ENCODE measurements at regions not wholly inside any gene's neighbourhood (a gene's known extent, or its start where the extent isn't known, plus 50 kb on each side); places are given as distances from the start of the nearest gene placed in this dataset.

DNA sequence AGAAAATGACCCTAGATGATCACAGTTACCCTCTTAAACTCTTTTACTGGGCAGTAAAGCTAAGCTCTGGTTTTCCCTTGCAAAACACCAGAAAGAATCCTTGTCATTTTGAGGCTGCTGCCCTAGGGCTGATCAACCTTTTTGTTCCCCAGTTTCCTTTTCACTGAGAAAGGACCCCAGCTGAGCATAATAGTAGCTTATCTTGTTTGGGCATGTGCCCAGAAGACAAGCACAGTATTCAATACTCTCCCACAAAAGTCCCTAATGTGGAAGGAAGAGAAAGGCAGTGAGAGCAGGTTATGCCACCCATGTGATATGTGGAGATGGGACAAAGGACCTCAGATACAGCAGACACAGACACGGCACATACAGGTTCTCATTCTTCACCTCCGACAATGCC lies 332.6 kb upstream of the TMPO start:
- Histone ChIP-seq H3K36me3 (ENCODE audit: control insufficient read depth, insufficient read depth, low read length) (no peaks in the 10 kb centered on the region), H3K4me3 (ENCODE audit: insufficient read depth, low read depth, low read length, poor library complexity, severe bottlenecking) (no peak overlapping the region), H3K27ac (ENCODE audit: insufficient read depth, low read length, poor library complexity, severe bottlenecking) (no peak overlapping the region), H3K27me3 (replicated peaks; ENCODE audit: control insufficient read depth, insufficient read depth, low read length, poor library complexity, severe bottlenecking) (peaks cover 3% of the 10 kb centered on the region), H3K9me3 (ENCODE audit: control insufficient read depth, low read length) (no peaks in the 10 kb centered on the region), H3K4me1 (ENCODE audit: control insufficient read depth, insufficient read depth, low read length, poor library complexity, severe bottlenecking) (no peaks in the 10 kb centered on the region)
- no peak for DNase-seq

- H3K4me3 ChIP-seq (ENCODE audit: insufficient read depth, low read depth, low read length, poor library complexity, severe bottlenecking) = no peak overlapping the region
- H3K4me1 ChIP-seq (ENCODE audit: control insufficient read depth, insufficient read depth, low read length, poor library complexity, severe bottlenecking) = no peaks in the 10 kb centered on the region
- H3K36me3 ChIP-seq (ENCODE audit: control insufficient read depth, insufficient read depth, low read length) = no peaks in the 10 kb centered on the region
- no peaks in the 10 kb centered on the region for H3K9me3 ChIP-seq (ENCODE audit: control insufficient read depth, low read length)
- no peak for DNase-seq
- H3K27ac ChIP-seq (ENCODE audit: insufficient read depth, low read length, poor library complexity, severe bottlenecking) = no peak overlapping the region
- peaks cover 3% of the 10 kb centered on the region for H3K27me3 ChIP-seq (replicated peaks; ENCODE audit: control insufficient read depth, insufficient read depth, low read length, poor library complexity, severe bottlenecking)
Measured at GRCh38 chr12:98185606-98186005, 329.8 kb upstream of the TMPO start.

- no peak for DNase-seq
- H3K4me3 ChIP-seq (ENCODE audit: insufficient read depth, low read depth, low read length, poor library complexity, severe bottlenecking) = no peak overlapping the region
- H3K27me3 ChIP-seq (replicated peaks; ENCODE audit: control insufficient read depth, insufficient read depth, low read length, poor library complexity, severe bottlenecking) = no peaks in the 10 kb centered on the region
- H3K36me3 ChIP-seq (ENCODE audit: control insufficient read depth, insufficient read depth, low read length) = no peaks in the 10 kb centered on the region
- no peaks in the 10 kb centered on the region for H3K9me3 ChIP-seq (ENCODE audit: control insufficient read depth, low read length)
- no peaks in the 10 kb centered on the region for H3K4me1 ChIP-seq (ENCODE audit: control insufficient read depth, insufficient read depth, low read length, poor library complexity, severe bottlenecking)
- H3K27ac ChIP-seq (ENCODE audit: insufficient read depth, low read length, poor library complexity, severe bottlenecking) = no peak overlapping the region
Measured at GRCh38 chr12:98188650-98189077, 326.7 kb upstream of the TMPO start.

DNA sequence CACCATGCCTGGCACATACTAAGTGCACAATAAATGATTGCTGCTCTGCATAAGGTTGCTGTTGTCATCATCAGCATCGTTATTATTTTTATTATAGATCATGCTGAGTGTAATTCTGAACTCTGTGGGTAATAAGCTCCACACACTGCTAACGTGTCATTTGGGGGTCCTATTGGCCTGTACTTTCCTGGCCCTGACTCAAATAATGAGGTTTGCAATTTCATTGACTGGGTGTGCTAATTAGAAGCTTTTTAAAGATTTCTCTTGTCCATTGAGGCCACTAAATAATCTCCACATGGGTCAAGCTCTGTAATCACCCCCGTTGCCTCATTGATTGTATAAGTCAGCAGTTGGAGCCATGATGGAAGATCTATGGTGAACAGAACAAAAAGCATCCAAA lies 320.8 kb upstream of the TMPO start:
- Histone ChIP-seq H3K27ac (ENCODE audit: insufficient read depth, low read length, poor library complexity, severe bottlenecking) (no peak overlapping the region), H3K4me1 (ENCODE audit: control insufficient read depth, insufficient read depth, low read length, poor library complexity, severe bottlenecking) (no peaks in the 10 kb centered on the region), H3K27me3 (replicated peaks; ENCODE audit: control insufficient read depth, insufficient read depth, low read length, poor library complexity, severe bottlenecking) (no peaks in the 10 kb centered on the region), H3K36me3 (ENCODE audit: control insufficient read depth, insufficient read depth, low read length) (no peaks in the 10 kb centered on the region), H3K4me3 (ENCODE audit: insufficient read depth, low read depth, low read length, poor library complexity, severe bottlenecking) (no peak overlapping the region), H3K9me3 (ENCODE audit: control insufficient read depth, low read length) (no peaks in the 10 kb centered on the region)
- DNase-seq = no peak

- peaks cover 4% of the 10 kb centered on the region for H3K27me3 ChIP-seq (replicated peaks; ENCODE audit: control insufficient read depth, insufficient read depth, low read length, poor library complexity, severe bottlenecking)
- H3K9me3 ChIP-seq (ENCODE audit: control insufficient read depth, low read length) = no peaks in the 10 kb centered on the region
- H3K4me3 ChIP-seq (ENCODE audit: insufficient read depth, low read depth, low read length, poor library complexity, severe bottlenecking) = no peak overlapping the region
- DNase-seq = no peak
- no peaks in the 10 kb centered on the region for H3K36me3 ChIP-seq (ENCODE audit: control insufficient read depth, insufficient read depth, low read length)
- H3K27ac ChIP-seq (ENCODE audit: insufficient read depth, low read length, poor library complexity, severe bottlenecking) = no peak overlapping the region
- no peaks in the 10 kb centered on the region for H3K4me1 ChIP-seq (ENCODE audit: control insufficient read depth, insufficient read depth, low read length, poor library complexity, severe bottlenecking)
Measured at GRCh38 chr12:98198261-98198982, 317.0 kb upstream of the TMPO start.

- no peaks in the 10 kb centered on the region for H3K9me3 ChIP-seq (ENCODE audit: control insufficient read depth, low read length)
- H3K27me3 ChIP-seq (replicated peaks; ENCODE audit: control insufficient read depth, insufficient read depth, low read length, poor library complexity, severe bottlenecking) = no peaks in the 10 kb centered on the region
- H3K4me3 ChIP-seq (ENCODE audit: insufficient read depth, low read depth, low read length, poor library complexity, severe bottlenecking) = no peak overlapping the region
- H3K36me3 ChIP-seq (ENCODE audit: control insufficient read depth, insufficient read depth, low read length) = no peaks in the 10 kb centered on the region
- no peak overlapping the region for H3K27ac ChIP-seq (ENCODE audit: insufficient read depth, low read length, poor library complexity, severe bottlenecking)
- no peaks in the 10 kb centered on the region for H3K4me1 ChIP-seq (ENCODE audit: control insufficient read depth, insufficient read depth, low read length, poor library complexity, severe bottlenecking)
- no peak for DNase-seq
Measured at GRCh38 chr12:98208816-98209215, 306.6 kb upstream of the TMPO start.

DNA sequence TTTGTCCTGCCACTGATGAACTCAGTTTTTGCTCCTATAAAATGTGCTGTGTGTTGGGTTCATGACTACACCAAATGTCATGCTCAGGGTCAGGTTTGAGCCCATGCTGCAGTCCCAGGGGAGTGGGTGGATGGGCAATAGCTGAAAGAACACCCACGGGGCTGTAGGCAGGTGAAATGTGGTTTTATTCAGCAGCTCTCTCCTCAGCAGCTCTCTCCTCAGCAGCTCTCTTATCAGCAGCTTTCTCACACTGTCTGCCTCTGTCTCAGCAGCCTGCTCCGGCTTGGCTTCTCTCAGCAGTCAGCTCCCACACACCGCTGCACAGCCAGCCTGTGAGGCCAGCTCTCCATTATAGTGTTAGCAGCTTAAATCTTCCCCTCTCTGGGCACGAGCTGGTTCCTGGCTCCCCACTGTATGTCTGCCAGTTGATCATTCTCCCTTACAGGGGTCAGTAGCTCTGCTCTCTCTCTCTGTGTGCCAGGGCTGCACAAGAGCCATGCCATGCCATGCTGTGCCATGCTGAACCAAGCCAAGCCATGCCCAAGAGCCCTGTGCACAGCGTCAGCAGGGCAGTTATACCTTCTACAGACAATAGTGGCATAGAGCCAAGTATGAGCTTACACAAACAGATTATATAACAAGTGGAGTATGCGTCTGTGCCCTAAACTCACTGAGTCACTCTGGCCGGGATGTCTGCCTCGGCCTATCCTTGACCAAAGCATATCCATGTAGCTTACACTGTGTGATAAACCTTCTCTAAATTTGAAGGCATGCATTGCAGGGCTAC lies 303.3 kb upstream of the TMPO start:
- no peak for DNase-seq
- H3K4me3 ChIP-seq (ENCODE audit: insufficient read depth, low read depth, low read length, poor library complexity, severe bottlenecking) = no peak overlapping the region
- H3K27ac ChIP-seq (ENCODE audit: insufficient read depth, low read length, poor library complexity, severe bottlenecking) = no peak overlapping the region
- H3K36me3 ChIP-seq (ENCODE audit: control insufficient read depth, insufficient read depth, low read length) = no peaks in the 10 kb centered on the region
- H3K27me3 ChIP-seq (replicated peaks; ENCODE audit: control insufficient read depth, insufficient read depth, low read length, poor library complexity, severe bottlenecking) = no peaks in the 10 kb centered on the region
- no peaks in the 10 kb centered on the region for H3K9me3 ChIP-seq (ENCODE audit: control insufficient read depth, low read length)
- H3K4me1 ChIP-seq (ENCODE audit: control insufficient read depth, insufficient read depth, low read length, poor library complexity, severe bottlenecking) = no peaks in the 10 kb centered on the region

DNA sequence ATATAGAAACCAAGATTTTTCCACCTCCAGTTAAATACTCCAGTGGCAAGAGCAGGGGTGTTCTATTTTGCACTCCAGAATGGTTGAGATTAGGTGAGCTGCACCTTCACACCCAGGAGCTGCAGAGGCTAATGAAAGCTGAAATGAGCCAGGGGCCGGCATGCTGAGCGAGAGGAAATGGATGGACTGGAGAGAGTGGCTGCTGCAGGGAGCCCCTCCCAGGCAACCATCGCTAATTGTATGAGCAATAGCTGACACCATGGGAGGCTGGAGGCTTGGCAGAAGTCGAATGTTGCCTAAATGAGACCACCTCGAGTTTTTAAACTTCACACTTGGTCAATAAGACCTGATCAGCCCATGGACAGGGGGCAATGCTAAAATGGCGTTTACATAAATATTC lies 301.8 kb upstream of the TMPO start:
- Histone ChIP-seq H3K9me3 (ENCODE audit: control insufficient read depth, low read length) (no peaks in the 10 kb centered on the region), H3K4me1 (ENCODE audit: control insufficient read depth, insufficient read depth, low read length, poor library complexity, severe bottlenecking) (no peaks in the 10 kb centered on the region), H3K27ac (ENCODE audit: insufficient read depth, low read length, poor library complexity, severe bottlenecking) (no peak overlapping the region), H3K36me3 (ENCODE audit: control insufficient read depth, insufficient read depth, low read length) (no peaks in the 10 kb centered on the region), H3K4me3 (ENCODE audit: insufficient read depth, low read depth, low read length, poor library complexity, severe bottlenecking) (no peak overlapping the region), H3K27me3 (replicated peaks; ENCODE audit: control insufficient read depth, insufficient read depth, low read length, poor library complexity, severe bottlenecking) (no peaks in the 10 kb centered on the region)
- no peak for DNase-seq

GRCh38 chr12:98217257-98217656 lies 298.1 kb upstream of the TMPO start:
- Histone ChIP-seq H3K9me3 (ENCODE audit: control insufficient read depth, low read length) (no peaks in the 10 kb centered on the region), H3K27ac (ENCODE audit: insufficient read depth, low read length, poor library complexity, severe bottlenecking) (no peak overlapping the region), H3K4me3 (ENCODE audit: insufficient read depth, low read depth, low read length, poor library complexity, severe bottlenecking) (no peak overlapping the region), H3K27me3 (replicated peaks; ENCODE audit: control insufficient read depth, insufficient read depth, low read length, poor library complexity, severe bottlenecking) (no peaks in the 10 kb centered on the region), H3K36me3 (ENCODE audit: control insufficient read depth, insufficient read depth, low read length) (no peaks in the 10 kb centered on the region), H3K4me1 (ENCODE audit: control insufficient read depth, insufficient read depth, low read length, poor library complexity, severe bottlenecking) (no peaks in the 10 kb centered on the region)
- DNase-seq = no peak

GRCh38 chr12:98220636-98221035 lies 294.8 kb upstream of the TMPO start:
- Histone ChIP-seq H3K27me3 (replicated peaks; ENCODE audit: control insufficient read depth, insufficient read depth, low read length, poor library complexity, severe bottlenecking) (no peaks in the 10 kb centered on the region), H3K36me3 (ENCODE audit: control insufficient read depth, insufficient read depth, low read length) (no peaks in the 10 kb centered on the region), H3K4me1 (ENCODE audit: control insufficient read depth, insufficient read depth, low read length, poor library complexity, severe bottlenecking) (no peaks in the 10 kb centered on the region), H3K4me3 (ENCODE audit: insufficient read depth, low read depth, low read length, poor library complexity, severe bottlenecking) (no peak overlapping the region), H3K9me3 (ENCODE audit: control insufficient read depth, low read length) (no peaks in the 10 kb centered on the region), H3K27ac (ENCODE audit: insufficient read depth, low read length, poor library complexity, severe bottlenecking) (no peak overlapping the region)
- no peak for DNase-seq

Data from effector memory CD4-positive, alpha-beta T cell (primary cell).